HUES48 (cell line): ENCODE measurements at regions not wholly inside any gene's neighbourhood (a gene's known extent, or its start where the extent isn't known, plus 50 kb on each side); places are given as distances from the start of the nearest gene placed in this dataset.

Experiments used
- H3K27ac ChIP-seq: one replicate; pipeline ENCODE4 v1.7.0; 2013; ENCODE audit warnings: low read depth, low read length, inconsistent platforms
- H3K27me3 ChIP-seq: 2 replicates; pipeline ENCODE4 v1.6.1; 2013; ENCODE audit warnings: mild to moderate bottlenecking, low read length; ENCODE audit not compliant: control insufficient read depth, insufficient read depth
- H3K36me3 ChIP-seq: 2 replicates; pipeline ENCODE4 v1.6.1; 2013; ENCODE audit warnings: low read length; ENCODE audit not compliant: control insufficient read depth, insufficient read depth
- H3K4me1 ChIP-seq: 2 replicates; pipeline ENCODE4 v1.6.1; 2013; ENCODE audit warnings: mild to moderate bottlenecking, low read length; ENCODE audit not compliant: control insufficient read depth, insufficient read depth
- H3K4me3 ChIP-seq: 2 replicates; pipeline ENCODE4 v1.5.1; 2013; ENCODE audit warnings: mild to moderate bottlenecking, low read depth, low read length
- H3K9ac ChIP-seq: 2 replicates; pipeline ENCODE4 v1.6.1; 2013; ENCODE audit warnings: mild to moderate bottlenecking, low read depth, low read length, moderate library complexity
- H3K9me3 ChIP-seq: 2 replicates; pipeline ENCODE4 v1.6.1; 2013; ENCODE audit warnings: low read length; ENCODE audit not compliant: control insufficient read depth, insufficient read depth

DNA sequence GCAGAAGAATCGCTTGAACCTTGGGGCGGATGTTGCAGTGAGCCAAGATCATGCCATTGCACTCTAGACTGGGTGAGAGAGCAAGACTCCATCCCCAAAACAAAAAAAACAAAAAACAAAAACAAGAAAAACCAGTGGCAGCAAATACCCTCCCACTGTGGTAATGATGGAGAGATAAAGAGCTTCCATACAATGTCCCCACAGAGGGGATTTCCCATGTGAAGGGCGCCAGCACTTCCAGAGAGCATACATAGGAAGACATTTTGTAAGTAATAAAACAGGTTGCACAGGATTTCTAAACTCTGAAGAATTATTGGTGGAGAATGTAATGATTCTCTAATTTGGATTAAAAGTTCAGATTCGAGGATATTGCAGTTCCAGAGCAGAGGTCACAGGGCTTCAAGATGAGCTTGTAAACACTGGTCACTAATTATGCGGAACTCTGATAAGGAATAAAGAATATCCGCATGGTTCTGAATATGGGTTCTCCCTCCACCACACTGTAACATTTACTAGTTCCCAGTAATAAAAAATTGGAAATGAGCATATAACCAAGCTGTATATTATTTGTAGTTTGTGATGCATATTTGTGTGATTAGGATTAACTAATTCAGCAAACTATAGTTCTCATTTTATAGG lies 290.1 kb upstream of the SLC10A2 start:
- H3K9ac ChIP-seq, result no peak overlapping the region
- no peaks in the 10 kb centered on the region for H3K27me3 ChIP-seq
- H3K9me3 ChIP-seq, result no peaks in the 10 kb centered on the region
- peaks cover 19% of the 10 kb centered on the region for H3K4me1 ChIP-seq
- H3K27ac ChIP-seq, result no peak overlapping the region
- H3K4me3 ChIP-seq, result no peak overlapping the region
- no peaks in the 10 kb centered on the region for H3K36me3 ChIP-seq

DNA sequence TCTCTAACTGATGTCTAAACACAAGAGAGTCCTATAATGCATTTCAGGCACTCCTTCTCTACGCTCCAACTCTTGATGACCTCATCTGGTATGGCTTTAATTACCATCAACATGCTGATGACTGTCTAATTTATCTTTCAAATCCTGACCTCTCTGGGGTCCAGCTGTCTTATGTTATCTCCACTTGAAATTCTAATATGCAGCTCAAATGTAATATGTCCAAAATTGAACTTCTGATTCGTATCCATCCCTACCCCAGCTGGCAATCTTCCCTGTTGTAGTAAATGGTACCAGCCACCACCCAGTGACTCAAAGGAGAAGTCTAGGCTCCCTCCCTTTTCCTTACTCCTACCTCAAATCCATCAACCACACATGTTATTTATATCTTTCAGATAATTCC lies 288.0 kb upstream of the SLC10A2 start:
- Histone ChIP-seq H3K36me3 (no peaks in the 10 kb centered on the region), H3K27ac (no peak overlapping the region), H3K9ac (no peak overlapping the region), H3K27me3 (no peaks in the 10 kb centered on the region), H3K4me1 (peaks cover 36% of the 10 kb centered on the region), H3K9me3 (no peaks in the 10 kb centered on the region), H3K4me3 (no peak overlapping the region)

DNA sequence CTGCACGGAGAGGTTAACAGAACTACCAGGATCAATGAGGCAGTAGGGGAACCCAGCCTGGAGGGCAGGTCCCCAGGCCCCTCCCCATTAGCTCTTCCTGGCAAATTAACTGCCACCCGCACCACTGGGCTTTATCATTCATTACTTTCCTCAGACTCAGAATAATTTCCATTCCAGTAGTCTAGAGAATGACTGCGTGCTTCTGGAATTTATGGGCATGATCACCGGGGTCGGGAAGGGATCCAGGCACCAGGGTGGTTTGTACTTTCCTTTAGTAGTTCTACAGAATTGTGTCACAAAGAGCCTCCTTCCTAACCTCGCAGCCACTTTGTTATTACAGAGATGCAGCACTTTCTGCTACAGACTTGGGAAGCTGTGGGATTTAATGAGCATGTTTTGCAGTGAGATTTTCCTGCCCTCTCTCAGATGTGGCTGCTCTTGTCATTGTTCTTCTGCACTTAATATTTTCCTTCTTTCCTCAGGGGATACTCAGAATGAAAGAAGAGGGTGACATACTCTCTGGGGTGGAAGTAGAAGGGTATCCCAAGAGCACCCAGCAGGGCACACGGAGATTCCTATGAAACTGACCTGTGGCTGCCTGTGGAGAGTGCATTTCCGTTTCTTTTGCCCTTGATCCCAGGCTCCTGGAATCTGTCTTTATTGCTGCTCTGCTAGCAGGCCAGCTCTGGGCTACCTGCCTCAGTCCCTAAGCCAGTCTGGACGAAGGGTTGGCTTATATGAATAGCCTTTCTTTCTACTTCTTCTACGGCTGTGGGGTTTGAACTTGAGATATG lies 285.0 kb upstream of the SLC10A2 start:
- Histone ChIP-seq H3K4me3 (peak overlapping the region; percentile 53), H3K36me3 (no peaks in the 10 kb centered on the region), H3K9me3 (no peaks in the 10 kb centered on the region), H3K9ac (peak overlapping the region; percentile 42; the same call in 1 of the 2 replicates), H3K4me1 (peaks cover 28% of the 10 kb centered on the region), H3K27ac (peak overlapping the region; percentile 83), H3K27me3 (no peaks in the 10 kb centered on the region)

DNA sequence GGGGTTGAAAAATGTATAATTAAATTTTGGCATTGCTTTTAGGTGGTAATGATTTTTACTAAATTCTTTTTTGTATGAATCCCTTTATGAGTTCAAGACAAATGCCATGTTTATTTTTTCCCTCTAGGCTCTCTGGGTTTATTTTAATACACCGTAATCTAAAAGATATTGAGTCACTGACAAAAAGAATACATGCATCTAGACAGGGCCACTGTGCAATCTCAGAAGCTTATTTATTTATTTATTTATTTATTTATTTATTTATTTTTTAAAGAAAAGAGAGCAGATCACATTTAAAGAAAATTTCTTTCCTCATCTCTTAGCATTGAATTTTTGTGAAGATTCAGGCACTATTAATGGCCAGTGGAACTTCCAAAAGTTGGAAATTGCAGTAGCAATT lies 283.9 kb upstream of the SLC10A2 start:
- Histone ChIP-seq H3K9ac (no peak overlapping the region), H3K36me3 (no peaks in the 10 kb centered on the region), H3K27ac (no peak overlapping the region), H3K9me3 (no peaks in the 10 kb centered on the region), H3K27me3 (no peaks in the 10 kb centered on the region), H3K4me1 (peaks cover 28% of the 10 kb centered on the region), H3K4me3 (no peak overlapping the region)

- H3K9ac ChIP-seq, result no peak overlapping the region
- H3K36me3 ChIP-seq, result no peaks in the 10 kb centered on the region
- no peak overlapping the region for H3K27ac ChIP-seq
- no peaks in the 10 kb centered on the region for H3K27me3 ChIP-seq
- peaks cover 28% of the 10 kb centered on the region for H3K4me1 ChIP-seq
- no peak overlapping the region for H3K4me3 ChIP-seq
- no peaks in the 10 kb centered on the region for H3K9me3 ChIP-seq
These were observed 283.2 kb upstream of the SLC10A2 start for GRCh38 chr13:103349211-103349980.

GRCh38 chr13:103335241-103335640 lies 269.0 kb upstream of the SLC10A2 start:
- Histone ChIP-seq H3K4me3 (no peak overlapping the region), H3K9me3 (no peaks in the 10 kb centered on the region), H3K9ac (no peak overlapping the region), H3K4me1 (no peaks in the 10 kb centered on the region), H3K27me3 (no peaks in the 10 kb centered on the region), H3K27ac (no peak overlapping the region), H3K36me3 (no peaks in the 10 kb centered on the region)

DNA sequence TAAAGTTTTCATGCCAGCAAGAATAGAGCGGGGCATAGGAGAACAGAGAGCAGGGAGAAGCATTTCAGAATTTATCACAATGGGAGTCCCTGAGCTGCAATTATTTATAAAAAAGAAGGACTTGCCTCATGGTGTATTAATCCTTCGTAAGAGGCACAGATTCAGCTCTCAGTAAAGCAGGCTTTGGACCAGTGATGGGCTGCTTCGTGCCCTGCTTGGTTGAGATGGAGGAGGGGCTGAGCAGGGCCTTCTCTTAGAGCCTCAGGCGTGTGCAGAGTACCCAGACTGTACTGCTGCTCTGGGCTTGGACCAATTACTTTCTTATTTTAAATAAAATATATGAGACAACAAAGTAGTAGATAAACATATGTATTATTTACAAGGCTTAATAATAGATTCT lies 265.7 kb upstream of the SLC10A2 start:
- no peaks in the 10 kb centered on the region for H3K4me1 ChIP-seq
- no peaks in the 10 kb centered on the region for H3K9me3 ChIP-seq
- no peaks in the 10 kb centered on the region for H3K36me3 ChIP-seq
- no peak overlapping the region for H3K9ac ChIP-seq
- H3K27ac ChIP-seq, result no peak overlapping the region
- H3K4me3 ChIP-seq, result no peak overlapping the region
- no peaks in the 10 kb centered on the region for H3K27me3 ChIP-seq

GRCh38 chr13:103328899-103329298 lies 262.7 kb upstream of the SLC10A2 start:
- Histone ChIP-seq H3K27ac (no peak overlapping the region), H3K4me1 (peaks cover 11% of the 10 kb centered on the region; the same call in 1 of the 2 replicates), H3K36me3 (no peaks in the 10 kb centered on the region), H3K9me3 (no peaks in the 10 kb centered on the region), H3K27me3 (no peaks in the 10 kb centered on the region), H3K9ac (no peak overlapping the region), H3K4me3 (no peak overlapping the region)

DNA sequence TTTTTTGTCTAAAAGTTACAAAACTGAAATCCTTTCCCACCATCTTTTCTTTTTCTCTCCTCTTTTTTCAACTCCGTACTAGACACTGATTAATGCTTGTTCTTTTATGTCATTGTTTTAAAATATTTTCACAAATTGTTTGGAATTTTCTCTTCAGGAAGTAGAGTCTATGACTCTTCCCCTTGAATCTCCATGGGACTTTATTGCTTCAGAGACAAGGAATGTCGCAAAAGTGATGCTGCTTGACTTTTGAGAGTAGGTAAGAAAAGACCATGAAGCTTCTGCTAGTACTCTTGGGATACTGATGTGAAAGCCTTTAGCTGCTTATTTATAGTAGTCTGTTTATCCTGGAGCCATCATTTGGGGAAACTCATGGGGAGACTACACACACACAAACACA lies 260.1 kb upstream of the SLC10A2 start:
- Histone ChIP-seq H3K36me3 (no peaks in the 10 kb centered on the region), H3K9me3 (no peaks in the 10 kb centered on the region), H3K27ac (peak overlapping the region; percentile 61)

GRCh38 chr13:103325672-103326071 lies 259.5 kb upstream of the SLC10A2 start:
- H3K27me3 ChIP-seq, result no peaks in the 10 kb centered on the region
- no peak overlapping the region for H3K9ac ChIP-seq
- H3K4me1 ChIP-seq, result peaks cover 11% of the 10 kb centered on the region; the same call in 1 of the 2 replicates
- H3K9me3 ChIP-seq, result no peaks in the 10 kb centered on the region
- peak overlapping the region; percentile 28; the same call in 1 of the 2 replicates for H3K4me3 ChIP-seq
- H3K36me3 ChIP-seq, result no peaks in the 10 kb centered on the region
- H3K27ac ChIP-seq, result peak overlapping the region; percentile 61

More for the DNA sequence above, 260.1 kb upstream of the SLC10A2 start:
- Histone ChIP-seq H3K9ac (no peak overlapping the region), H3K27me3 (no peaks in the 10 kb centered on the region), H3K4me3 (no peak overlapping the region; the same call in 1 of the 2 replicates), H3K4me1 (peaks cover 11% of the 10 kb centered on the region; the same call in 1 of the 2 replicates)
